Type B pancreatic cell (in vitro differentiated cells): ENCODE measurements at regions not wholly inside any gene's neighbourhood (a gene's known extent, or its start where the extent isn't known, plus 50 kb on each side); places are given as distances from the start of the nearest gene placed in this dataset.

ENCODE experiments used
- DNase-seq: peaks from one replicate; pipeline ENCODE4 v3.0.0; 2021; ENCODE audit warnings: mixed read lengths; ENCODE audit not compliant: unreplicated experiment; ENCODE audit errors: extremely low spot score
- H3K27ac Mint-ChIP-seq: 2 replicates; pipeline ENCODE4 v1.8.0; 2021; ENCODE audit warnings: mild to moderate bottlenecking, mixed read lengths
- H3K27me3 Mint-ChIP-seq: 2 replicates; pipeline ENCODE4 v1.8.0; 2021; ENCODE audit warnings: mixed read lengths
- H3K36me3 Mint-ChIP-seq: 2 replicates; pipeline ENCODE4 v1.8.0; 2021; ENCODE audit warnings: mixed read lengths
- H3K4me1 Mint-ChIP-seq: one replicate; pipeline ENCODE4 v1.8.0; 2021; ENCODE audit warnings: mixed read lengths; ENCODE audit not compliant: unreplicated experiment
- H3K4me3 Mint-ChIP-seq: 2 replicates; pipeline ENCODE4 v1.8.0; 2021; ENCODE audit warnings: mild to moderate bottlenecking, mixed read lengths
- H3K9me3 Mint-ChIP-seq: 2 replicates; pipeline ENCODE4 v1.8.0; 2021; ENCODE audit warnings: mixed read lengths
- TF ChIP-seq, protein P1 (sequence below): fragments of 200-600 bp; sonication (generic); conservative IDR thresholded peaks from 2 replicates; pipeline ENCODE4 v1.5.0; 2021; ENCODE audit warnings: antibody characterized with exemption, mild to moderate bottlenecking

GRCh38 chr14:38860530-38860929, 242.5 kb downstream of the SEC23A start:
- DNase-seq: no peak
- TF ChIP-seq, protein P1, sequence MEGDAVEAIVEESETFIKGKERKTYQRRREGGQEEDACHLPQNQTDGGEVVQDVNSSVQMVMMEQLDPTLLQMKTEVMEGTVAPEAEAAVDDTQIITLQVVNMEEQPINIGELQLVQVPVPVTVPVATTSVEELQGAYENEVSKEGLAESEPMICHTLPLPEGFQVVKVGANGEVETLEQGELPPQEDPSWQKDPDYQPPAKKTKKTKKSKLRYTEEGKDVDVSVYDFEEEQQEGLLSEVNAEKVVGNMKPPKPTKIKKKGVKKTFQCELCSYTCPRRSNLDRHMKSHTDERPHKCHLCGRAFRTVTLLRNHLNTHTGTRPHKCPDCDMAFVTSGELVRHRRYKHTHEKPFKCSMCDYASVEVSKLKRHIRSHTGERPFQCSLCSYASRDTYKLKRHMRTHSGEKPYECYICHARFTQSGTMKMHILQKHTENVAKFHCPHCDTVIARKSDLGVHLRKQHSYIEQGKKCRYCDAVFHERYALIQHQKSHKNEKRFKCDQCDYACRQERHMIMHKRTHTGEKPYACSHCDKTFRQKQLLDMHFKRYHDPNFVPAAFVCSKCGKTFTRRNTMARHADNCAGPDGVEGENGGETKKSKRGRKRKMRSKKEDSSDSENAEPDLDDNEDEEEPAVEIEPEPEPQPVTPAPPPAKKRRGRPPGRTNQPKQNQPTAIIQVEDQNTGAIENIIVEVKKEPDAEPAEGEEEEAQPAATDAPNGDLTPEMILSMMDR: no peak
- H3K27ac Mint-ChIP-seq: no peak overlapping the region
- H3K9me3 Mint-ChIP-seq: no peaks in the 10 kb centered on the region
- no peaks in the 10 kb centered on the region for H3K27me3 Mint-ChIP-seq
- H3K4me1 Mint-ChIP-seq: no peaks in the 10 kb centered on the region
- no peak overlapping the region for H3K4me3 Mint-ChIP-seq
- no peaks in the 10 kb centered on the region for H3K36me3 Mint-ChIP-seq

DNA sequence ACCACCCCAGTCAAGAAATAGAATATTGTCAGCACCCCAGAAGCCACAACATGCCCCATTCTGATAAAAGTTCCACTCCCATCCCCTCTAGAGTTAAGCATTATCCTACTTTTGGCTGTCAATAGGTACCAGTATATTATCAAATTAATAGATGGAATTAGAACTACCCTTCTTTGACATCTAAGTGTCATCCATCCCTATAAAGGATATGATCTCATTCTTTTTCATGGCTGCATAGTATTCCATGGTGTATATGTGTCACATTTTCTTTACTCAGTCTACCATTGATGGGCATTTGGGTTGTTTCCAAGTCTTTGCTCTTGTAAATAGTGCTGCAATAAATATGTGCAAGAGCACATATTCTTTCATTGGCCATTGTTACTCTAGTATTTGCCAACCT, 246.2 kb downstream of the SEC23A start:
- DNase-seq: no peak
- Mint-ChIP-seq H3K27ac (no peak overlapping the region), H3K36me3 (no peaks in the 10 kb centered on the region), H3K9me3 (no peaks in the 10 kb centered on the region), H3K4me3 (no peak overlapping the region), H3K4me1 (no peaks in the 10 kb centered on the region), H3K27me3 (no peaks in the 10 kb centered on the region)
- TF ChIP-seq, protein P1: no peak

DNA sequence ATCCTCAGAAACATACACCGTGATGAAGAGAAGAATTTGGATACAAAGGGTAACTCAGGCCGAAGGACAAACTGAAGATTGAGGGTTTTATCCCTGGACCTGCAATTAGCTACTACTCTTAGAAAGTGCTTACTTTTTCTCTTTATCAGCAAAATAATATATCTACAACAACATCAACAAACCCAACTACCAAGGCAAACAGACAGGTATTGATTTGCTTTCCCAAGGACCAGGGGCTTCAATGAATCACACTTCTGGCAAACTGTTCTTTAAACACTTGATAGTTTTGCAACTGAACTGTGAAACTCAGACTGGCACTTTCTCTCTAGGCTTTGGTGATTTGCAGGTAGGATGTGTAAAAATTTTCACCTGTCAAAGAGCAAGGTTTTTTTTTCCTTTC, 247.5 kb downstream of the SEC23A start:
- no peaks in the 10 kb centered on the region for H3K27me3 Mint-ChIP-seq
- H3K9me3 Mint-ChIP-seq: no peaks in the 10 kb centered on the region

DNA sequence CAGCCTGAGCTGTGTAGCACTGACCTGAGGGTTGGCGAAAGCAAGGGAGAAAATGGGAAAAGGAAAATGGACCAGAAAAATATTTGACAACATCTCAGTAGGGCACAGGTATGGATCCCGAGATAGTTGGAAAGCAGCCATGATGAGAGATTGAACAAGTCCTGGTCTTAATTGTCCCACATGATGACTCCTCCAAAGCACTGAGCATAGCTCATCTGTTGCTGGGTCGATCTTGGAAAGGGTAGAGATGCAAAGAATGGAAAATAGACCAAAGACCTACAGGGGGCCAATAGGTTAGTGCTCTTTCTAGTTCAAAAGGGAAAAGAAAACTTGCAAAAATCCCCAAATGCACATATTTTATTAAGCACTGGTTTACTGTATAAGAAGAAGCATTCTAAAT, 251.9 kb downstream of the SEC23A start:
- no peaks in the 10 kb centered on the region for H3K27me3 Mint-ChIP-seq
- TF ChIP-seq, protein P1: no peak
- H3K4me3 Mint-ChIP-seq: no peak overlapping the region
- H3K27ac Mint-ChIP-seq: no peak overlapping the region
- DNase-seq: no peak
- H3K9me3 Mint-ChIP-seq: no peaks in the 10 kb centered on the region
- no peaks in the 10 kb centered on the region for H3K36me3 Mint-ChIP-seq
- H3K4me1 Mint-ChIP-seq: no peaks in the 10 kb centered on the region

More for the DNA sequence above, 247.5 kb downstream of the SEC23A start:
- H3K36me3 Mint-ChIP-seq: no peaks in the 10 kb centered on the region
- no peak overlapping the region for H3K27ac Mint-ChIP-seq
- TF ChIP-seq, protein P1: no peak
- no peaks in the 10 kb centered on the region for H3K4me1 Mint-ChIP-seq
- H3K4me3 Mint-ChIP-seq: no peak overlapping the region
- DNase-seq: no peak

DNA sequence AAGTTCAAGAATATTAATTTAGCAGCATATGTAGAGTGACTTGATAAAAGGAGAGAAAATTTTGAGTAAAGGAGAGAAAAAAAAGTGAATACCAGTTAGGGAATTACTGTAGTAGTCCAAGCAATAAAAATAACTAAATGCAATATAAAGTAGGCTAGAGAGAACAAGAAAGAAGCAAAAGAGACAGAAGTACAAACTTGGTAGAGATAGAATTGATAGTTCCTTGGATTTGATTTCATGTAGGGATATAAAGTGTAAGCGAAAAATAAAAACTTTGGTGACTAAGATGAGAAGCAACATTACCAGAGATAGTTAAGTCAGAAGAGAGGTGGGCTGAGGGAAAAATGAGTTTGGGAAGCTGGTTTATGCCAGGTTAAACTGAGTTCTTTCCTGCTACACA, 252.4 kb downstream of the SEC23A start:
- Mint-ChIP-seq H3K4me1 (no peaks in the 10 kb centered on the region), H3K36me3 (no peaks in the 10 kb centered on the region), H3K4me3 (no peak overlapping the region), H3K9me3 (no peaks in the 10 kb centered on the region), H3K27ac (no peak overlapping the region), H3K27me3 (no peaks in the 10 kb centered on the region)
- no peak for DNase-seq
- TF ChIP-seq, protein P1: no peak
